Hepatocyte (in vitro differentiated cells): ENCODE measurements at regions not wholly inside any gene's neighbourhood (a gene's known extent, or its start where the extent isn't known, plus 50 kb on each side); places are given as distances from the start of the nearest gene placed in this dataset.

Experiments
- DNase-seq: peaks from one replicate; pipeline ENCODE4 v3.0.0-alpha.2; 2016; ENCODE audit warnings: low spot score
- H2AFZ ChIP-seq: fragments of 200-600 bp; sonication (generic); 2 replicates; pipeline ENCODE4 v1.6.0; 2016; ENCODE audit warnings: antibody characterized with exemption, mild to moderate bottlenecking
- H3K27ac ChIP-seq: fragments of 200-600 bp; sonication (generic); 2 replicates; pipeline ENCODE4 v1.5.1; 2016; ENCODE audit warnings: mild to moderate bottlenecking
- H3K27me3 ChIP-seq: fragments of 200-600 bp; sonication (generic); 2 replicates; pipeline ENCODE4 v1.6.1; 2016
- H3K36me3 ChIP-seq: fragments of 200-600 bp; sonication (generic); replicated peaks from 2 replicates; pipeline ENCODE4 v1.5.1; 2016; ENCODE audit warnings: low read depth; ENCODE audit not compliant: insufficient read depth
- H3K4me1 ChIP-seq: fragments of 200-600 bp; sonication (generic); 2 replicates; pipeline ENCODE4 v1.5.1; 2016; ENCODE audit warnings: mild to moderate bottlenecking, moderate library complexity; ENCODE audit not compliant: insufficient read depth
- H3K4me2 ChIP-seq: fragments of 200-600 bp; sonication (generic); 2 replicates; pipeline ENCODE4 v1.6.0; 2016
- H3K4me3 ChIP-seq: fragments of 200-600 bp; sonication (generic); 2 replicates; pipeline ENCODE4 v1.5.1; 2016; ENCODE audit warnings: mild to moderate bottlenecking
- H3K79me2 ChIP-seq: fragments of 200-600 bp; sonication (generic); 2 replicates; pipeline ENCODE4 v1.6.0; 2017; ENCODE audit warnings: mild to moderate bottlenecking
- H3K9me2 ChIP-seq: fragments of 200-600 bp; sonication (generic); replicated peaks from 2 replicates; pipeline ENCODE4 v1.6.0; 2017; ENCODE audit warnings: mild to moderate bottlenecking; ENCODE audit not compliant: insufficient read depth
- H3K9me3 ChIP-seq: fragments of 200-600 bp; sonication (generic); 2 replicates; pipeline ENCODE4 v1.5.1; 2016; ENCODE audit warnings: low read depth, mild to moderate bottlenecking
- H4K20me1 ChIP-seq: fragments of 200-600 bp; sonication (generic); 2 replicates; pipeline ENCODE4 v1.6.0; 2016; ENCODE audit warnings: mild to moderate bottlenecking; ENCODE audit not compliant: insufficient read depth, poor library complexity, severe bottlenecking
- CTCF ChIP-seq: fragments of 200-600 bp; sonication (generic); IDR thresholded peaks from 2 replicates; pipeline ENCODE4 v1.5.1; 2016; ENCODE audit warnings: antibody characterized with exemption, mild to moderate bottlenecking; ENCODE audit not compliant: poor library complexity
- EZH2 ChIP-seq: fragments of 200-600 bp; sonication (generic); IDR thresholded peaks from 2 replicates; pipeline ENCODE4 v1.6.1; 2016; ENCODE audit warnings: antibody characterized with exemption, mild to moderate bottlenecking, borderline replicate concordance
- EZH2phosphoT487 ChIP-seq: fragments of 200-600 bp; sonication (generic); IDR thresholded peaks from one replicate; pipeline ENCODE4 v1.6.1; 2018; ENCODE audit warnings: antibody characterized with exemption, mild to moderate bottlenecking, low read depth, moderate library complexity; ENCODE audit not compliant: unreplicated experiment, severe bottlenecking
- WGBS: methylation state at CpG from one replicate; pipeline ENCODE4 v1.1.6; 2016; ENCODE audit warnings: low lambda C conversion rate; ENCODE audit errors: missing lambda C conversion rate; 5-methylcytosine and 5-hydroxymethylcytosine counted together

- H4K20me1 ChIP-seq, result no peaks in the 10 kb centered on the region
- H3K4me3 ChIP-seq, result no peak overlapping the region
- H3K4me1 ChIP-seq, result no peaks in the 10 kb centered on the region
- H3K79me2 ChIP-seq, result no peaks in the 10 kb centered on the region
- no peaks in the 10 kb centered on the region for H3K9me2 ChIP-seq
- TF ChIP-seq EZH2phosphoT487 (no peak), EZH2 (no peak), CTCF (no peak)
- no peaks in the 10 kb centered on the region for H3K27me3 ChIP-seq
- DNase-seq, result no peak
- no peak overlapping the region for H2AFZ ChIP-seq
- 58% methylated on average over 4 of the region's 4 CpGs for WGBS
- H3K9me3 ChIP-seq, result no peaks in the 10 kb centered on the region
- no peak overlapping the region for H3K27ac ChIP-seq
- H3K4me2 ChIP-seq, result no peak overlapping the region
- H3K36me3 ChIP-seq, result no peaks in the 10 kb centered on the region
Observed at GRCh38 chr14:26963711-26964110, 365.9 kb upstream of the NOVA1 start.

- no peaks in the 10 kb centered on the region for H3K4me1 ChIP-seq
- H3K4me2 ChIP-seq, result no peak overlapping the region
- no peaks in the 10 kb centered on the region for H4K20me1 ChIP-seq
- no peak for DNase-seq
- TF ChIP-seq EZH2 (no peak), EZH2phosphoT487 (no peak), CTCF (no peak)
- no peaks in the 10 kb centered on the region for H3K9me2 ChIP-seq
- WGBS, result 74% methylated on average over 7 of the region's 7 CpGs
- H3K36me3 ChIP-seq, result no peaks in the 10 kb centered on the region
- H3K79me2 ChIP-seq, result no peaks in the 10 kb centered on the region
- no peaks in the 10 kb centered on the region for H3K27me3 ChIP-seq
- H3K27ac ChIP-seq, result no peak overlapping the region
- no peaks in the 10 kb centered on the region for H3K9me3 ChIP-seq
- H2AFZ ChIP-seq, result no peak overlapping the region
- no peak overlapping the region for H3K4me3 ChIP-seq
Observed at GRCh38 chr14:26965490-26965889, 367.7 kb upstream of the NOVA1 start.

- Histone ChIP-seq H3K36me3 (no peaks in the 10 kb centered on the region), H4K20me1 (no peaks in the 10 kb centered on the region), H3K9me3 (no peaks in the 10 kb centered on the region), H3K9me2 (no peaks in the 10 kb centered on the region), H3K4me3 (no peak overlapping the region), H3K27ac (no peak overlapping the region), H3K4me2 (no peak overlapping the region), H3K4me1 (no peaks in the 10 kb centered on the region), H2AFZ (no peak overlapping the region), H3K27me3 (no peaks in the 10 kb centered on the region), H3K79me2 (no peaks in the 10 kb centered on the region)
- TF ChIP-seq CTCF, result no peak
- TF ChIP-seq EZH2phosphoT487, result no peak
- TF ChIP-seq EZH2, result no peak
- 44% methylated on average over 3 of the region's 3 CpGs for WGBS
- peak; percentile 4 for DNase-seq
Observed at GRCh38 chr14:26966908-26967307, 369.1 kb upstream of the NOVA1 start.

- no peaks in the 10 kb centered on the region for H3K9me2 ChIP-seq
- no peaks in the 10 kb centered on the region for H3K4me1 ChIP-seq
- no peaks in the 10 kb centered on the region for H3K79me2 ChIP-seq
- no peaks in the 10 kb centered on the region for H4K20me1 ChIP-seq
- TF ChIP-seq EZH2 (no peak), CTCF (no peak), EZH2phosphoT487 (no peak)
- no peak overlapping the region for H2AFZ ChIP-seq
- no peak overlapping the region for H3K4me3 ChIP-seq
- H3K9me3 ChIP-seq, result no peaks in the 10 kb centered on the region
- H3K36me3 ChIP-seq, result no peaks in the 10 kb centered on the region
- no peaks in the 10 kb centered on the region for H3K27me3 ChIP-seq
- DNase-seq, result no peak
- no peak overlapping the region for H3K27ac ChIP-seq
- no peak overlapping the region for H3K4me2 ChIP-seq
- 100% methylated on average over 1 of the region's 1 CpG for WGBS
Observed at GRCh38 chr14:26974965-26975364, 377.1 kb upstream of the NOVA1 start.
